Mesothelial cell of epicardium (in vitro differentiated cells): ENCODE measurements at regions not wholly inside any gene's neighbourhood (a gene's known extent, or its start where the extent isn't known, plus 50 kb on each side); places are given as distances from the start of the nearest gene placed in this dataset.

Experiments used
- DNase-seq, 2 experiments: peaks; one replicate each; pipeline ENCODE4 v3.0.0; 2021; ENCODE audit warnings: low spot score in 2 of 2; ENCODE audit not compliant: unreplicated experiment in 2 of 2
- H3K27ac Mint-ChIP-seq: 2 replicates; pipeline ENCODE4 v1.8.0; 2021; ENCODE audit warnings: mixed read lengths
- H3K27me3 Mint-ChIP-seq: 2 replicates; pipeline ENCODE4 v1.8.0; 2021; ENCODE audit warnings: low read depth, mixed read lengths
- H3K36me3 Mint-ChIP-seq: 2 replicates; pipeline ENCODE4 v1.8.0; 2021; ENCODE audit warnings: mixed read lengths
- H3K4me1 Mint-ChIP-seq: 2 replicates; pipeline ENCODE4 v1.8.0; 2021; ENCODE audit warnings: mixed read lengths
- H3K4me3 Mint-ChIP-seq: 2 replicates; pipeline ENCODE4 v1.8.0; 2021; ENCODE audit warnings: mild to moderate bottlenecking, moderate library complexity, mixed read lengths
- H3K9me3 Mint-ChIP-seq: 2 replicates; pipeline ENCODE4 v1.8.0; 2021; ENCODE audit warnings: mixed read lengths
- CTCF ChIP-seq: fragments of 200-600 bp; sonication (generic); IDR thresholded peaks from one replicate; pipeline ENCODE4 v1.5.0; 2021; ENCODE audit warnings: antibody characterized with exemption; ENCODE audit not compliant: unreplicated experiment

- peaks cover 15% of the 10 kb centered on the region for H3K9me3 Mint-ChIP-seq
- H3K27me3 Mint-ChIP-seq: no peaks in the 10 kb centered on the region
- DNase-seq: no peak
- H3K36me3 Mint-ChIP-seq: peaks cover 6% of the 10 kb centered on the region
- TF ChIP-seq CTCF: no peak
- peaks cover 23% of the 10 kb centered on the region for H3K4me1 Mint-ChIP-seq
- no peak overlapping the region for H3K4me3 Mint-ChIP-seq
- H3K27ac Mint-ChIP-seq: no peak overlapping the region
Observed at GRCh38 chr3:18061737-18062656, 319.6 kb upstream of the TBC1D5 start.

GRCh38 chr3:18058666-18059065 is 316.2 kb upstream of the TBC1D5 start:
- H3K4me3 Mint-ChIP-seq: no peak overlapping the region
- H3K9me3 Mint-ChIP-seq: peaks cover 39% of the 10 kb centered on the region
- H3K4me1 Mint-ChIP-seq: peaks cover 25% of the 10 kb centered on the region
- no peak for DNase-seq
- no peaks in the 10 kb centered on the region for H3K27me3 Mint-ChIP-seq
- H3K36me3 Mint-ChIP-seq: peaks cover 21% of the 10 kb centered on the region
- TF ChIP-seq CTCF: no peak
- H3K27ac Mint-ChIP-seq: peak overlapping the region; percentile 59

- Mint-ChIP-seq H3K9me3 (peaks cover 29% of the 10 kb centered on the region), H3K36me3 (peaks cover 15% of the 10 kb centered on the region), H3K27ac (no peak overlapping the region), H3K4me1 (peaks cover 25% of the 10 kb centered on the region), H3K27me3 (no peaks in the 10 kb centered on the region), H3K4me3 (no peak overlapping the region)
- TF ChIP-seq CTCF: no peak
- no peak for DNase-seq
Observed at GRCh38 chr3:18057471-18058091, 315.1 kb upstream of the TBC1D5 start.

GRCh38 chr3:18054625-18055024 is 312.2 kb upstream of the TBC1D5 start:
- H3K36me3 Mint-ChIP-seq: peaks cover 15% of the 10 kb centered on the region
- no peak for DNase-seq
- no peaks in the 10 kb centered on the region for H3K27me3 Mint-ChIP-seq
- TF ChIP-seq CTCF: no peak
- H3K4me3 Mint-ChIP-seq: no peak overlapping the region
- no peak overlapping the region for H3K27ac Mint-ChIP-seq
- peaks cover 25% of the 10 kb centered on the region for H3K4me1 Mint-ChIP-seq
- peaks cover 25% of the 10 kb centered on the region for H3K9me3 Mint-ChIP-seq

GRCh38 chr3:18051306-18051705 is 308.9 kb upstream of the TBC1D5 start:
- DNase-seq: no peak
- H3K27me3 Mint-ChIP-seq: no peaks in the 10 kb centered on the region
- no peak overlapping the region for H3K27ac Mint-ChIP-seq
- TF ChIP-seq CTCF: no peak
- peaks cover 23% of the 10 kb centered on the region for H3K9me3 Mint-ChIP-seq
- no peak overlapping the region for H3K4me3 Mint-ChIP-seq
- H3K36me3 Mint-ChIP-seq: peaks cover 12% of the 10 kb centered on the region
- H3K4me1 Mint-ChIP-seq: no peaks in the 10 kb centered on the region
